Kasumi-1 (cell line): ENCODE measurements at regions not wholly inside any gene's neighbourhood (a gene's known extent, or its start where the extent isn't known, plus 50 kb on each side); places are given as distances from the start of the nearest gene placed in this dataset.

Experiments
- DNase-seq, 2 experiments: peaks; one replicate each; lab custom pipeline; 2025; lab: John Stamatoyannopoulos, UW

DNA sequence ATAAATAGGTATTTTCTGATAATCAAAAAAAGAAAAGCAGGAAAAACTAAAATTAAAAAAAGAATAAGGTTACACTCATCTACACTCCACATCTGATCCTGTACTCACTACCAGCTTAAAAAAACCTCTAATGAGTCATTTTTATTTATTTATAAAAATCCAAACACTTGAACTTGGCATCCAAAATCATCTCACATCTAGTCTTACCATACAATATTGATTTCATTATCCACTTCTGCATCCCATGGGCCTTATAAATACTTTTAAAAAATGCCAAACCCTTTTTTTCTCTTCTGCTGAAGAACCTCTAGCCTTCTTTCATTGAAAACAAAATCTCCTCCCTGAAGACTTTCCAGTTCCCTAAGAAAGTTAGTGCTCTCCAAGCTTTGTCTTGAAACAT is 109.7 kb downstream of the TMTC3 start:
- no peak for DNase-seq

DNA sequence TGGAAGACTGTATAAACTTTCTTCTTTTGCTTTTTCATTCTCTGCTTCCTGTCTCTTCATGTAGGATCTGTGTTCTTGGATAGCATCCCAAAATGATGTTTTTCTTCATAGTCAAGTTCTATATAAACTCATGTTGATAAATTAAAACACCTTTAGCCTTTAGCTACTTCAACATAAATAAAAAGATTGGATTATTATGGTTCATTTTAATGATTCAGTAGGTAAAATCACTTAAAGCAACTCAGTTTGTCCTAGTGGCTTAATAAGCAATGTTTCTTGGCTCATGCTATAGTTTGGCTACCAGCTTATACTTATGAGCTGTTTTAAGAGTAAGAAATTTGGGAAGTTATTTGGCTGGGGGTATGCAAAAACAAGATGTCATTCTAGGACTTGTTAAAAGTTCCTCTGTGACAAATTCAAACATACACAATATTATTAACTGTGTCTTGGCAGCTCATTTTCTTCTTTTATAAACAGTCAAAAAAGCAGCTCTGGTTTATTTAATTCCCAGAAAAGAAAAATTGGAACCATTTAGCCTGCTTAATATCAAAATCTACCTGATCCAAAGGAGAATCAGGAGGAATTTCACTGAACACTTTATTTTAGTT is 111.4 kb downstream of the TMTC3 start:
- DNase-seq, result no peak

DNA sequence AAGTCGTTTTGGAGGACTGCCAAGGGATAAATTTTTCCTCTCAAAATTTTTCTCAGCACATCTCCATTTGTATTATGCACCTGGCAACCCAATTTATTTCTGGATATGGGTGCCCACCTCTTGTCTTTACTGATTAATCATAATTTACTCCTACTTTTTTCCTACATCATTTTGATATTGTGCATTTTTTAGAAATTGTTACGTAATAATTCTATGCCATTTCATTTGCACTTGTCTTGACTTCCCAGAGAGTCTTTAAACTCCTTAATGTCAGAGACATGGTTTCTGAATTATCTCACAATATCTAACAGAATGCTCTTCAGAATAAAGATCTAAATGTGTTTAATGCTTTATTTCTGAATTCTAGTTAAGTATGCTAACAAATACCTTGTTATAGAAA is 113.1 kb downstream of the TMTC3 start:
- DNase-seq, result no peak

DNA sequence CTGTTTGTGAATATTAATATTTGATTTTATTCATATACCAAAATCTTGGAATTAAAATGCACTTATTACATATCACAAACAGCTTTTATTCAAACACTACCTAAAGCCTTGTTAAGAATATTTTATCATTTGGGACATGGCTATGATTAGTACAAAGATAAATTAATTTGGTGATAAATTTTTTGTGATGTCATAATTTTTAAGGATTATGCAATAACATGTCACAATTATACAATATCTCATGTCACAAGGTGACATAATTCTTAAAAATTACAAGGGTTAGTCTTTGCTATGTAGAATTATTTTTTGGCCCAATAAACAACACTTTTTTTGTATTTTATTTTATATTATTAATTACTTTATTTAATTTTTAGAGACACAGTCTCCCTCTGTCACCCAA is 113.7 kb downstream of the TMTC3 start:
- no peak for DNase-seq

DNA sequence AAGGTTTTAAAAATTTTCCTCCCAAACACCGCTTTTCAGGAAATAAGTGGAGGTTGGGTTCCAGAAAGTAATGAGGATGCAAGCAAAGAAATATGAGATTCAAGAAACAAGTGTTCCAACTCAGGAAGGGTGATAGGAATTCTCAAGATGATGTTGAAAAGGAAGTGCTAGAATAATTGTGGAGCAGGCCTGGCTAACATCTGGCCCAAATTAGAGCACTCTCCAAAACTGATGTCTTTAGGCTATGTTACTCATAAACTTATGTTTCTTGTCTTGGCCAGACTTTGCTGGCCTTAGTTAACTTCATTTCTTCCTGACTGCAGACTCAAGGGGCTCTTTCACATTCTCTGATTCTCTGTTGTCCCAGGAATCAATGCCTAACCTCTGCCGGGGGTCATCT is 116.3 kb downstream of the TMTC3 start:
- DNase-seq, result no peak

DNA sequence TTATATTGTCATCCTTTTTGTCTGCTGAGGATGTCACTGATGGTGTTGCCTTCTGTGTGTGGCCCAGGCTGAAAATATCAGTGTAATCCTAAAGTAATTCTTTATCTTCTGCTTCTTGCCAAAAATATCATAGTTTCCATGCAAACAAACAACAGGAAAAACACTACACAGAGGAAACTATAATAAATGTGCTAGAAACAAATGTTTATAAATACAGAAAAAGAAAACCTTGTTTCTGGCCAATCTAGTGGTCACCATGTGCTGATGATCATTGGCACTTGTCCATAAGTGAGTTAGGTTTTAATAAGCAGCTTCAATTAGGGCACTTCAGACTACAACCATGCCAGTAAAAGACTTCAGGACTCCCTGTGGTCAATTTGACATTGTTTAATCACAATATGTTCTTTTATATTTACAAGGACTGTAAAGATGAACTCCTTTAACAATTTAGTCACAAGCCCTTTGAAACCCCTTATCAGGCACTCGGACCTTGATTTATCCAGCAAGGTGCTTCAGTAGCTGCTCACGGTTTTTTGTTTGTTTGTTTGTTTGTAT is 124.8 kb downstream of the TMTC3 start:
- DNase-seq, result no peak

DNA sequence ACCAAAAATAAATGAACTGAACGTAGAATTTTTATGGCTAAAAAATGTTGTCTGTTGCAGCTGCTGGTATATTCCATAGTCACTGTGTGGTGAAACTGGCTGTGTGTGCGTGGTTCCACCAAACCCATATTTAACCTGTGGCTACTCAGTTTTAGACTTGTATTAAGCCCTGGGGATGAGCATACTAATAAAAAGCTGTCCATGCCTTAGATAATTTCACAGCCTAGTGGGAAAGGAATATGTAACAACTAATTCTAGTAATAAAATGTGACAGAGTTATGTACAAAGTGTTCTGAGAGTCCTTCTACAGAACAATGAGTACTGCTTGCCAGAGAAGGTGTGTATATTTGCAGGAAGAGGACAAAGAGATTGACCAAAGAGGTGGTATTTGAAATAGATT is 125.5 kb downstream of the TMTC3 start:
- DNase-seq, result no peak

DNA sequence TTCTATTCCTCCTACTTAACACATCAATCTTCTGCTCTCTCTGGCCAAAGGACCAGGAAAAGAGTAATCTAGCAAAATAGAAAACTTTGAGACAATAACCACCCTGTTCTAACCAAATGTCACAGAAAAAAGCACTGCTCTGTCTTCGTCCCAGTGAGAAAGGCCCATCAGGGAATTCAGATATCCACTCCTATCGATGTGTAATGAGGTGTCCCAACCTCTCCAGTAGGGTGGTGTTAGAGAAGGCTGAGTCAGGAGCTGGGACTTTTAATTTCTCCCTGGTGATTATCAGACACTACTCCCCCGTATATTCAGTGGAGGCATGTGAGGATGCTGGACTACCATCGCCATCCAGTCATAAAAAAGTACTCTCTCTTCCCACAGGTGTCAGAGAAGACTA is 130.3 kb downstream of the TMTC3 start:
- DNase-seq, result no peak

DNA sequence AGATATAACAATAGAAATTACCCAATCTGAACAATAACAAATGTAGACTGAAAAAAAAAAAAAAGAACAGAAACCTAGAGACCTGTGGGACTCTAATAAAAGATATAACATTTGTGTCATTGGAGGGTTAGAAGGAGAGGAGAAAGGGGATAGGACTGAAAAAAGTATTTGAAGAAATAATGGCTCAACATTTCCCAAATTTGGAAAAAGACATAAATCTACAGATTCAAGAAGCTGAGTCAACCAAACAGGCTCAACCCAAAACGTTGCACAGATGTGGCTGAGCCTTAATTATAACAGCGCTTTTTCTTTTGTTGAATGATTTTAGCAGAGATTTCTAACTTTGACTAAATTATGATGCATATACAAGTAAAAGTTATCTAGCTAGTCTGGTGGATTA is 131.3 kb downstream of the TMTC3 start:
- DNase-seq, result no peak

DNA sequence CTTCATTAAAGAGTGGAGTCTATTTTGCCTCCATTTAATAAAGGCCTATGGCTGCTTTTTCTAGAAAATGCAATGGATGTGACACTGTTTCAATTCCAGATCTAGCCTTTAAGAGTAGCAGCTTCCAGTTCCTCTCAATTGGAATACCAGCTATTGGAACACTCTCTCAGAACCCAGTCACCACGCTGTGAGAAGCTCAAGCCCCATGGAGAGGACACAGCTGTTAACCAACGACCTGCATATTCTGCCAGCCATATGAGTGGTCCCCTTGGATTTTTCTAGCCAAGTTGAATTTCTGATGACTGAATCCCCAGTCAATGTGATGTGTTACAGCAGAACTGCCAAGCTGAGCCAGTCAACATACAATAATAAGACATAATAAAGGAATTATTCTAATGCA is 131.8 kb downstream of the TMTC3 start:
- DNase-seq, result no peak

DNA sequence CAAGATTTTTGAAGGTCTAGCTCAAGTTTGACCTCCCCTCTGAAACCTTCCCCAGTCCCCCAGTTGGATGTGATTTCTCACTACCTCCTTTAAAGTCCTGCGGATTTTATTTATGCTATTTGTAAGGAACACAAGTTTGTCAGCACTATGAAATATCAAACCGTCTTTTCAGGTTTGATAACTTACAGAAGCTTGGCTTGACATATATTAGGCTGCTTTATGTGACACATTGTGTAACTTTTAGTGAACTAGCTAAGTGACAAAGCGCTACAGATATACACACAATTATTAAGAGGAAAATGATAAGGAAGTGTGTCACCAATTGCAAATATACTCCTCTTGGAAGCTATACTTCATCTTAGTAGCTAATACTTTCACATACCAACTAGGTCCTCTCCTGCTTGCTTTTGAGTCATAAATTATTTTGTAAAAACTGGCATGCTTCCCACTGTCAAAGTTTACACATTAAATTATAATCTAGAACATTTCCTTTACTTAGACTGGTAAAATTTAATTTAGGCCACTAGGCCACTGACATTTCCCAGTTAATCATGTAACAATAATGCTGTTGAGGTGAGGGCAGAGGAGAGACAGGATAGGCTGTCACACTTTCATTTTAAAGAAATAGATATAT is 149.5 kb downstream of the TMTC3 start:
- no peak for DNase-seq

DNA sequence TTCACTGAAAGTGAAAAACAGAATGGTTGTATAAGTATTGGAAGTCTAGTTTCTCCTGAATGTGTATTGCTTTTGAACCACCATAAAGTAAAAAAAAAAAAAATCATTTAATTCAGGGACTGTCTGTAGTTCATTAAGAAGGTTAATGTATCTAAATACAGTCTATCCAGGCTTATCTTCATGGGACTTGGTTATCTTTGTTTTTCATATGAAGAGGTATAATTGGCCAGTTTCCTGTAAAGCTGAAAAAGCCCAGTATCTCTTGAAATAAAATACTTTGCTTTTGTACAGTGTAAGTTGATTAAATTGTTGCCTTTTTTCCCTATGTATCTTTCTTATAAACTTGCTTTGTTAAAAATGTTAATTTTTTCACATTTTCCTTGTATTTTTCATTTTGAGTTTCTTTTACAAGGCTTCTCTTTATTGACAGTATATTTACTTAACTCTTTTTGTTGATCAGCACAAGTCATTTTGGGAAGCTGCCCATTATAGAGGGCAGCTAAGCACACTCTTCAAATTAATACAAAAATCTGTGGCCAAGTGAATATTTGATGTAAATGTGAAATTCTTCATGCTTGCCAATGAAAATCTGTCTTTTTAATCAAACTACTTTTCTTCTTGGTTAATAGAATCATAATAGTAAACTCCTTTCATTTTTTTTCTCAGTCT is 156.0 kb downstream of the TMTC3 start:
- no peak for DNase-seq

DNA sequence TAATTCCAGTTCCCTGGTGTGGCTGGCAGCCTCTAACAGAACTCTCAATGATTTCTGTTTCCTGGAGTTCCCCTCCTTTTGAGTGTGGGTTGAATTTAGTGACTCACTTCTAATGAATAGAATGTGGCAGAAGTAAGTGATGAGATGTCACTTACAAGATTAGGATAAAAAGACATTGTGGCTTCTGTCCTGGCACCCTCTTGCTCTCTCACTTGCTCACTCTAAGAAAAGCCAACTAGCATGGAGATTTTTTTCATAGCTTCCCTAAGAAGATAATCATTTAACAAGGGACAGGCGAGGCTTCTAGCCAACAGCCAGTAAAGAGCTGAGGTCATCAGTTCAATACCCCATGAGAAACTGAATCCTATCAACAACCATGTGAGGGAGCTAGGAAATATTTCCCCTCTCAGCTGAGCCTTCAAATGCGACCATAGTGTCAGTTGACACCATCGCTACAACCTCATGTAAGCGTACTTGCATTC is 156.7 kb downstream of the TMTC3 start:
- no peak for DNase-seq

DNA sequence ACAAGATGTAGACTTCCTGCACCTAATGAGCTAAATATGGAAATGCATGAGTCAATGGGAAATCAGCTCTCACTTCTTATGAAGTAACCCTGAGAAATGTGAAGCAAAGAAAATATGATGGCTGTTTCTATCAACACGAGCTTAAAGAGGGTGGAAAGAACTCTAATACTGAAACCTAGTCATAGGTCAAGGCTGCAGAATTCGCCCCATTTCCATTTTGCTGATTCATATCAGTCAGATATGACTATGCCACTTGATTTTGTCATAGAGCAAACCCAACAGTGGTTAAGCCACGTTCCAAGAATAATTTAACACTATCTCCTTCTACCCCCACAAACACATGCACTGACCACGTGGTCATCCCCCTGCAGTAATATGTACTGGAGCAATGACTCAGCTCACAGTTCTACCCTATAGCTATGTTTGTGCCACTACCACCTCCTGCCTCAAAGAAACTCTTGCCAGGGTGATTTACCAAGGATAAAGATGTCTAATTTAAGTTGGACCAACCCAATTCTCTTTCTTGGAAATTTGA is 157.5 kb downstream of the TMTC3 start:
- no peak for DNase-seq

DNA sequence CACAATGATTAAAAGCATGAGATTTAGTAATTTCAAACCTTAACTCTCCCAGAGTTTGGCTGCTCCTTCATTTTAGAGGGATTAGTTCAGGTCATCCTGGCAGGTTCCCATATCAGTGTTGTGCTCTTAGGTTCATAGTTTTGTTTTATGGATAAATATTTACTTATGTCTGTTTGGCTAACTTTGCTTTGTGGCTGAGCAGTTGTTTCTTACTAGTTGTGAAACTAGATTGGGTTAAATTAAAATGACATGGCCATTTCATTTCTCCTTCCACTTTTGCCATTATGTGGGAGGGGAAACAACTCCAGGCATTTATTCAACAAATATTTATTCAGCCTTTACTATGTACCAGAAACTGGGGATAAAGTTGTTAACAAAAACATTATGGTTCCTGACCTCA is 158.8 kb downstream of the TMTC3 start:
- DNase-seq, result no peak

DNA sequence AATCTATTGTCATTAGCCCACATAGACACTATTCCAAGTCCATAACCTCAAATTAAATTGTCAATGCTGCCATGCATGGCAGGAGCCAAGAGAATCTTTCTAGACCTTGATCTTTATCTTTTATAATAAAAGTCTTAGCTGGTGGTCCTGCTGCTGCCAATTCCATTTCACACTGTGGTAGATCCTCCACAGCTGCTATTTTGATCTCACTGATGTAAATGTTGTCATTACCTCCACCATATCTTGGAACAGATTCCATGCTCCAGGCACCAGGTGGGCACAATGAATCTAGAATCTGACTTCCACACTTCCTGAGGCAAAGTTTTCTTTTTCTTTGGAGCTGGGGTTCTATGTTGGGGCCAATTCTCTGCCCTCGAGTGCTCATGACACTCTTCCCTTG is 161.2 kb downstream of the TMTC3 start:
- no peak for DNase-seq

DNA sequence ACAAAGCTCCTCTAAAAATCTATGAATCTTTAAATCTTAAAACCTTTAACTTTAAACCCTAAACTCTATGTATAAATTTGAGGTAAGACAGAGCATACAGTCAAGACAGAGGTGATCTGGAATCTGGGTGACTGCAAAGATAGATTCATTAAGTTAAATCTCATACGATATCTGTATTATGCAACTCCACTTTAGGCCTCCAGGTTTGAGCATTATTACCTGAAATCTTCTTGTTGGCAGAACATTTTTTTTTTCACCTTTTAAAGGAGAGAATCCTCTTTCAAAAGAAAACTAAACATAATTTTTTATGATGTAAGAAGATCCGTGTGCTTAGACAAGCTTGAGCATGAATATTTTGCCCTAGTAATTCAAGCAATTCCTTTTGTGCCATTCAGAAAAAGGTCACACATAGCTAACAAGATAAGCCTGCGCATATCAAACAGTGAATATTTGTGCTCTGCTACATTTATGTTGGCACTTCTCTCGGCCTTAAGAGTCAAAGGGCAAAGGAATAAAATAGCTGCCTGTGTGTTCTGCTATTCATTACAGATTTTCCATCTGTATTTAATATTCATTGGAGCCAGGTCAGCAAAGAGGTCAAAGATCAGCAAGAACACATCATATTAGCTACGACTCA is 163.3 kb downstream of the TMTC3 start:
- DNase-seq, result no peak

DNA sequence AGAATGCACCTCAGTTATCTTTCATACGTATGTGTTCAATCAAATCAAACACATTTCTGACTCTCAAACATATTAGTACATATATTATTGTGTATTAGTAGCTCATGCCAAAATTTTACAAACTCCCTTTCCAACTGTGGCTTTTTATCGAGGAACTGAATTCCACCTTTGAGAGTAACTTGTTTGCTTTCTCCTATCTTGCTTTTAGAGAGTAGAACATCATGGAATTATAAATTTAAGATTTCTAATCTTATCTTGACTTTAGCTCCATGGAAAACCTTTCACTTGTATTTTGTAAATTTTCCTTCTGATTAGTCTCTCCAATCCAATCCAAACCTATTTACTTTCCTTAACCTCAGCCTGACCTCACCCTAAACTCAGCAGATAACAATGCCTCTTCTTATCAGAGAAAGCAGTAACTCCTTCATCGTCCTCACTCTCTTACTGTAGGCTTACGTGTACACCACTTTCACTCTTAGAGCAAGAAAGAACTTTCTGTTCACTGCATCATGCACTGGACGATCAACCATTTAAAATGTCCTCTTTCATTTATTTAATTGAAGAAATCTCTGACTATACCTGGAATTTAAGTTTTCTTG is 164.5 kb downstream of the TMTC3 start:
- DNase-seq, result no peak

DNA sequence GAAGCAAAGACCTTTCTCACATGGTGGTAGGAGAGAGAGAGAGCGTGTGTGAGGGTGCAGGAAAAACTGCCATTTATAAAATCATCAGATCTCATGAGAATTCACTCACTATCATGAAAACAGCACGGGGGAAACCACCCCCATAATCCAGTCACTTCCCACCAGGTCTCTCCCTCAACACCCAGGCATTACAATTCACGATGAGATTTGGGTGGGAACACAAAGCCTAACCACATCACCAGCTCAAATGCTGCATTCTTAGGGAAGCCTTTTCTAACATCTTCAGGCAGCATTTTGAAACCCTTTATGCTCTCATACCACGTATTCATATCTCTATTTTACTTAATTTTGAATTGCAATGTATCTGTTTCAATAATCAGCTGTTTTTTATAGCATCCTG is 165.9 kb downstream of the TMTC3 start:
- no peak for DNase-seq

DNA sequence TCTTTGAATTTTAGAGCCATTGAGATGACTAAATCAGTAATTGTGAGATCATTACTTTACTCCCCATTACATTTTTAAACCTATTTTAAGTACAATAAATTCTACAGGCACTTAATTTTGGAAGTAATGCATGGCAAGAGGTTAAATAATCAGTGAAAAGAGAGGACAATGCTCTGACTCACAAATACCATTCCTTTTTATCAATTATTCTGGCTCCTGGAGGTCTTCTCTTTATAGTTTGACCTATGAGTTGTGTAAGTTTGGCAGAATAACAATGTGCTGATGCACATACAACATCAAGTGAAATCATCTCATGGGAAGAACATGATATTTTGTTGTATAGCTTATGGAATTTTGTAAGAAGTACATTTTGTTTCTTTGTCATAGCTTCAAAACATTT is 166.7 kb downstream of the TMTC3 start:
- no peak for DNase-seq

DNA sequence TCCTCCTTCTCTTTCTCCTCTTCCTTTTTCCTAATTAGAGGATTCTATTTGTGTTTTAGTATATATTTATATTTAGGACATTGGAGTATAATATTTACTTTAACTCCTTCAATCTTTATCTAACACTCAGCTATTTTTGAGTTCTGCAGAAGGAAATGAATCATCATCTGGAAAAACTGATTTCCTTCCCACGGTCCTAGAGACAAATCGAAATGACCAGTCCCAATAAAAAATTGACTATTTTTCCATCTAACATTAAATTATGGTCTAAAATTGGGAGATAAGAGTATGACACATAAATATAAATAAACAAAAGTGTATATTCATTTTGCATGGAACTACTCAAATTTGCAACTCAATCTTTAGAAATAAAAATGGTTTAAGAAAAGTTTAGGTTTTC is 167.4 kb downstream of the TMTC3 start:
- DNase-seq, result no peak

DNA sequence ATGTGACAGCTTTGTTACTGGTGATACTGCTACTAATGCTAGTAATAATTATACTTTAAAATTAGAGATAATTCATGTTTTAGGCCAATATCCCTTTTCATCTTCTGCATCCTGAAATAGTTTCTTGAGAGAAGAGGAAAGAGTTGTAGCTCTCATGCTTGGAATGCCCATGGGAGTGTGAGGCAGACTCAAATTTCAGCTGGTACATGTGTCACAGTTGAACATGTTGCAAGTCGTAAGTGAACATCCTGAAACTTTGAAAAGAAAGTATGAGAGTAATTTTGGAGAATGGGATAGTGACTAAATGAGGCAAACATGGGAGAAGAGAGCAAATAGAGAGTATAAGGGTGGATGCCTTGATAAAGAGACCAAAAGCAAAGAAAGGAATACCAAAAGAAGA is 168.0 kb downstream of the TMTC3 start:
- DNase-seq, result no peak
